ENCODE measurements at regions not wholly inside any gene's neighbourhood (a gene's known extent, or its start where the extent isn't known, plus 50 kb on each side); places are given as distances from the start of the nearest gene placed in this dataset.

DNA sequence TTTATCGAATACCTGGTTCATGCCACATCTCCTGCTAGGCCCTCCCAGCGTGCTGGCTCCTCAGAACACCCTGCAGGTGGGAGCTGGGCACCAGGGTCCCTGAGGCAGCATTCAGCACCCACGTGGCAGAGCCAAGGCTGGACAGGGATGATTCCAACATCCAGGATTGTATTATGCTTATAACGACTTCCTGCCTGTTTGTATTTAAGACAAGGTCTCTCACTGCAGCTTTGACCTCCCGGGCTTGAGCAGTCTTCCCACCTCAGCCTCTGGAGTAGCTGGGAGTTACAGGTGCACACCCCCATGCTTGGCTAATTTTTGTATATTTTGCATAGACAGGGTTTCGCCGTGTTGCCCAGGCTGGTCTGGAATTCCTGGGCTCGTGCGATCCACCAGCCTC lies 64.7 kb upstream of the WNT7B start:
- TF ChIP-seq CTCF (IDR thresholded peaks at IDR 0.05; ENCODE audit: low read depth, low read length) (no peak), EZH2phosphoT487 (IDR thresholded peaks at IDR 0.05; ENCODE audit: low read depth) (no peak)
